Ovary (tissue), 3 donors: ENCODE measurements at regions not wholly inside any gene's neighbourhood (a gene's known extent, or its start where the extent isn't known, plus 50 kb on each side); places are given as distances from the start of the nearest gene placed in this dataset.

Experiments used
- EP300 ChIP-seq: sonication (generic); formaldehyde crosslinking; IDR thresholded peaks from one replicate; pipeline ENCODE4 v1.6.1; 2017; ENCODE audit warnings: antibody characterized with exemption
- TF ChIP-seq, protein P1 (sequence below), 3 donors: fragments of 450-650 bp in 2 of 3; fragments of 200-600 bp in 1 of 3; IDR thresholded peaks; one replicate each; pipeline versions ENCODE4 v1.5.1 to v1.8.0; 2016 to 2022; ENCODE audit warnings: antibody characterized with exemption in 3 of 3, mild to moderate bottlenecking in 1 of 3
- donor health status: DM: no; HTN: no; CAD: no.

DNA sequence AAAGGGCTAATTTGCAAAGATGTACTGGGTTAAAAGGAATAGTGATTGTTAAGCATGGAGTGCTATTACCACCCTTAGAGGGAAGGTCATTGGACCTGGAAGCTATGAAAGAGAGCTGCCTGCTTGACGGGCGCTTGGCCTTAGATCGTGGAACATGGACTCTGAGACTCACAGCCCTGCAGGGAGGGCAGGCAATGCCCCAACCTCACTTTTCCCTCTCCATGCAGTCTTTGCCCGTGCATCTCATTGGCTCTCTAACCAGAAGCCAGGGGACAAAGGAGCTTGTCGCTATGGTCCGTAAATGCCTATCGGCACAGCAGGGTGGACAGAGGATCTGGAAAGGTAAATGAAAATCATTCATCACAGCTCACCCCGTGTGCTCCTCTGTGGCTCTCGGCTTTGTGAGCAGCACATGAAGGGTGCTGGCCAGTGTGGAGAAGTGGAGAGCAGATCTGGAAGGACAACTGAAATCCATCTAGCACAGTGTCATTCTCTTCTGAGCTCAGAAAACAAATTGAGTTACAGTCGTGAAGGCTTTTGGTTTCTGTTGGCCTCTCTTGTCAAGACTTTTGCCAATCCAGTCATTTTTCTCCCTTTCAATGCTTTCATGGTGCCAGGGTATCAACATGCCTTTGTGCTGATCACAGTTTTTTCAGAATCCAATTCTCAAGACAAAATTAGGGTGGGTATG, 186.2 kb downstream of the SNX18 start:
- TF ChIP-seq, protein P1, sequence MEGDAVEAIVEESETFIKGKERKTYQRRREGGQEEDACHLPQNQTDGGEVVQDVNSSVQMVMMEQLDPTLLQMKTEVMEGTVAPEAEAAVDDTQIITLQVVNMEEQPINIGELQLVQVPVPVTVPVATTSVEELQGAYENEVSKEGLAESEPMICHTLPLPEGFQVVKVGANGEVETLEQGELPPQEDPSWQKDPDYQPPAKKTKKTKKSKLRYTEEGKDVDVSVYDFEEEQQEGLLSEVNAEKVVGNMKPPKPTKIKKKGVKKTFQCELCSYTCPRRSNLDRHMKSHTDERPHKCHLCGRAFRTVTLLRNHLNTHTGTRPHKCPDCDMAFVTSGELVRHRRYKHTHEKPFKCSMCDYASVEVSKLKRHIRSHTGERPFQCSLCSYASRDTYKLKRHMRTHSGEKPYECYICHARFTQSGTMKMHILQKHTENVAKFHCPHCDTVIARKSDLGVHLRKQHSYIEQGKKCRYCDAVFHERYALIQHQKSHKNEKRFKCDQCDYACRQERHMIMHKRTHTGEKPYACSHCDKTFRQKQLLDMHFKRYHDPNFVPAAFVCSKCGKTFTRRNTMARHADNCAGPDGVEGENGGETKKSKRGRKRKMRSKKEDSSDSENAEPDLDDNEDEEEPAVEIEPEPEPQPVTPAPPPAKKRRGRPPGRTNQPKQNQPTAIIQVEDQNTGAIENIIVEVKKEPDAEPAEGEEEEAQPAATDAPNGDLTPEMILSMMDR (IDR thresholded peaks at IDR 0.05), result no peak
- TF ChIP-seq EP300, result no peak
